IPS DF 4.7 (cell line): ENCODE measurements at regions not wholly inside any gene's neighbourhood (a gene's known extent, or its start where the extent isn't known, plus 50 kb on each side); places are given as distances from the start of the nearest gene placed in this dataset.

Experiments
- DNase-seq: peaks from one replicate; pipeline ENCODE4 v3.0.0-alpha.2; 2013; ENCODE audit warnings: low spot score; ENCODE audit errors: extremely low read depth

GRCh38 chr9:91098203-91098850, 263.4 kb downstream of the AUH start:
- DNase-seq, result no peak

- DNase-seq, result no peak
These were observed 262.3 kb downstream of the AUH start for GRCh38 chr9:91099436-91099835.

GRCh38 chr9:91100878-91101450, 260.8 kb downstream of the AUH start:
- no peak for DNase-seq

- DNase-seq, result no peak
These were observed 260.0 kb downstream of the AUH start for GRCh38 chr9:91101611-91102168.

- DNase-seq, result no peak
These were observed 259.4 kb downstream of the AUH start for GRCh38 chr9:91102269-91102668.

- DNase-seq, result no peak
These were observed 257.8 kb downstream of the AUH start for GRCh38 chr9:91103931-91104330.

GRCh38 chr9:91106415-91107081, 255.2 kb downstream of the AUH start:
- no peak for DNase-seq

- DNase-seq, result no peak
These were observed 250.5 kb downstream of the AUH start for GRCh38 chr9:91111226-91111625.

GRCh38 chr9:91111876-91112275, 249.8 kb downstream of the AUH start:
- no peak for DNase-seq

GRCh38 chr9:91113016-91113415, 248.7 kb downstream of the AUH start:
- no peak for DNase-seq

- DNase-seq, result no peak
These were observed 247.3 kb downstream of the AUH start for GRCh38 chr9:91114450-91114849.

- no peak for DNase-seq
These were observed 245.5 kb downstream of the AUH start for GRCh38 chr9:91116211-91116610.

GRCh38 chr9:91116711-91117110, 245.0 kb downstream of the AUH start:
- no peak for DNase-seq

GRCh38 chr9:91117474-91117891, 244.2 kb downstream of the AUH start:
- DNase-seq, result no peak

- DNase-seq, result no peak
These were observed 243.6 kb downstream of the AUH start for GRCh38 chr9:91117959-91118703.

GRCh38 chr9:91118704-91119025, 243.1 kb downstream of the AUH start:
- no peak for DNase-seq

- no peak for DNase-seq
These were observed 242.6 kb downstream of the AUH start for GRCh38 chr9:91119142-91119541.

GRCh38 chr9:91119679-91120078, 242.0 kb downstream of the AUH start:
- DNase-seq, result no peak

- no peak for DNase-seq
These were observed 241.5 kb downstream of the AUH start for GRCh38 chr9:91120200-91120599.

GRCh38 chr9:91122755-91123154, 239.0 kb downstream of the AUH start:
- no peak for DNase-seq

GRCh38 chr9:91126761-91127445, 234.8 kb downstream of the AUH start:
- DNase-seq, result no peak
